Liver (tissue), 3 donors: ENCODE measurements at regions not wholly inside any gene's neighbourhood (a gene's known extent, or its start where the extent isn't known, plus 50 kb on each side); places are given as distances from the start of the nearest gene placed in this dataset.

Source experiments
- CTCF ChIP-seq: fragments of 150-350 bp; IDR thresholded peaks from 2 replicates; pipeline ENCODE4 v1.5.1; 2017; ENCODE audit warnings: improper control_type of control experiment, low read depth, low read length; ENCODE audit not compliant: missing input control
- FOXA2 ChIP-seq: IDR thresholded peaks from 2 replicates; pipeline ENCODE4 v1.6.1; 2016; ENCODE audit warnings: antibody characterized with exemption
- GABPA ChIP-seq, 2 donors: IDR thresholded peaks in 1 of 2; conservative IDR thresholded peaks in 1 of 2; 2 replicates each; pipeline ENCODE4 v1.6.1; 2016; ENCODE audit warnings: antibody characterized with exemption in 2 of 2, mild to moderate bottlenecking in 1 of 2, moderate library complexity in 1 of 2
- HNF4A ChIP-seq, 2 donors: conservative IDR thresholded peaks; 2 replicates each; pipeline ENCODE4 v1.6.1; 2016; ENCODE audit warnings: antibody characterized with exemption in 2 of 2, mild to moderate bottlenecking in 2 of 2
- MAX ChIP-seq: IDR thresholded peaks from 2 replicates; pipeline ENCODE4 v1.6.1; 2016; ENCODE audit warnings: antibody characterized with exemption
- RAD21 ChIP-seq, 2 donors: IDR thresholded peaks; 2 replicates each; pipeline ENCODE4 v1.6.1; 2016; ENCODE audit warnings: antibody characterized with exemption in 2 of 2, mild to moderate bottlenecking in 2 of 2
- TAF1 ChIP-seq: conservative IDR thresholded peaks from 2 replicates; pipeline ENCODE4 v1.6.1; 2016; ENCODE audit warnings: antibody characterized with exemption, mild to moderate bottlenecking
- YY1 ChIP-seq: IDR thresholded peaks from 2 replicates; pipeline ENCODE4 v1.6.1; 2016; ENCODE audit warnings: antibody characterized with exemption, mild to moderate bottlenecking
- TF ChIP-seq, protein P1 (sequence below): IDR thresholded peaks from 2 replicates; pipeline ENCODE4 v1.6.1; 2016; ENCODE audit warnings: antibody characterized with exemption
- donor health status: healthy.
- donor health status: healthy.

- no peak for TF ChIP-seq CTCF
- peak in 1 of 2 donors; percentile 5 for TF ChIP-seq RAD21 (IDR thresholded peaks at IDR 0.05)
- TF ChIP-seq MAX = no peak
- TF ChIP-seq GABPA (IDR thresholded peaks at IDR 0.05 in 1 of 2, conservative IDR thresholded peaks at IDR 0.05 in 1 of 2) = no peak
- no peak for TF ChIP-seq TAF1
- no peak for TF ChIP-seq FOXA2
- TF ChIP-seq YY1 = no peak
- TF ChIP-seq HNF4A (conservative IDR thresholded peaks at IDR 0.05) = no peak
- TF ChIP-seq, protein P1, sequence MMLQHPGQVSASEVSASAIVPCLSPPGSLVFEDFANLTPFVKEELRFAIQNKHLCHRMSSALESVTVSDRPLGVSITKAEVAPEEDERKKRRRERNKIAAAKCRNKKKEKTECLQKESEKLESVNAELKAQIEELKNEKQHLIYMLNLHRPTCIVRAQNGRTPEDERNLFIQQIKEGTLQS = no peak
These were observed 163.8 kb upstream of the CTNNB1 start for GRCh38 chr3:41035456-41036022.
